GM18520 (cell line): ENCODE measurements at regions not wholly inside any gene's neighbourhood (a gene's known extent, or its start where the extent isn't known, plus 50 kb on each side); places are given as distances from the start of the nearest gene placed in this dataset.
"Not testable (repeated sequence)": the region's sequence is repeated elsewhere in the genome, so short reads cannot be mapped to it uniquely, and the experiment has no call there.

Source experiments
- ATAC-seq: cut with Tn5 transposase; IDR thresholded peaks from one replicate; pipeline ENCODE4 v1.9.1; 2021; ENCODE audit not compliant: unreplicated experiment

- no peak for ATAC-seq
Measured at GRCh38 chr18:1393929-1394328, 489.3 kb downstream of the ADCYAP1 start.

GRCh38 chr18:1394426-1394825, 489.8 kb downstream of the ADCYAP1 start:
- ATAC-seq: no peak

- ATAC-seq: no peak
Measured at GRCh38 chr18:1394966-1395365, 490.3 kb downstream of the ADCYAP1 start.

GRCh38 chr18:1408376-1408775, 503.7 kb downstream of the ADCYAP1 start:
- no peak for ATAC-seq

GRCh38 chr18:1412655-1413322, 508.1 kb downstream of the ADCYAP1 start:
- no peak for ATAC-seq

GRCh38 chr18:1413323-1413675, 508.6 kb downstream of the ADCYAP1 start:
- ATAC-seq: no peak

- ATAC-seq: no peak
Measured at GRCh38 chr18:1416074-1416473, 511.4 kb downstream of the ADCYAP1 start.

- no peak for ATAC-seq
Measured at GRCh38 chr18:1421502-1421901, 516.8 kb downstream of the ADCYAP1 start.

- no peak for ATAC-seq
Measured at GRCh38 chr18:1422634-1423033, 518.0 kb downstream of the ADCYAP1 start.

- ATAC-seq: no peak
Measured at GRCh38 chr18:1425679-1426078, 521.0 kb downstream of the ADCYAP1 start.

GRCh38 chr18:1435487-1435886, 530.8 kb downstream of the ADCYAP1 start:
- no peak for ATAC-seq

GRCh38 chr18:1436199-1436598, 531.5 kb downstream of the ADCYAP1 start:
- ATAC-seq: no peak

GRCh38 chr18:1438458-1438910, 533.8 kb downstream of the ADCYAP1 start:
- no peak for ATAC-seq

- ATAC-seq: no peak
Measured at GRCh38 chr18:1438967-1439366, 534.3 kb downstream of the ADCYAP1 start.

GRCh38 chr18:1444062-1444461, 539.4 kb downstream of the ADCYAP1 start:
- not testable (repeated sequence) for ATAC-seq

GRCh38 chr18:1446765-1447164, 542.1 kb downstream of the ADCYAP1 start:
- no peak for ATAC-seq

- no peak for ATAC-seq
Measured at GRCh38 chr18:1452821-1453220, 548.1 kb downstream of the ADCYAP1 start.

GRCh38 chr18:1455605-1456004, 550.9 kb downstream of the ADCYAP1 start:
- ATAC-seq: no peak

- ATAC-seq: no peak
Measured at GRCh38 chr18:1458547-1458946, 553.9 kb downstream of the ADCYAP1 start.

- no peak for ATAC-seq
Measured at GRCh38 chr18:1463981-1464380, 559.3 kb downstream of the ADCYAP1 start.

GRCh38 chr18:1464444-1465217, 560.0 kb downstream of the ADCYAP1 start:
- ATAC-seq: no peak

- no peak for ATAC-seq
Measured at GRCh38 chr18:1466035-1466434, 561.4 kb downstream of the ADCYAP1 start.
